ENCODE measurements at regions not wholly inside any gene's neighbourhood (a gene's known extent, or its start where the extent isn't known, plus 50 kb on each side); places are given as distances from the start of the nearest gene placed in this dataset.
A peak's percentile ranks its signal among the peaks of the same experiment; 100 is the strongest.

DNA sequence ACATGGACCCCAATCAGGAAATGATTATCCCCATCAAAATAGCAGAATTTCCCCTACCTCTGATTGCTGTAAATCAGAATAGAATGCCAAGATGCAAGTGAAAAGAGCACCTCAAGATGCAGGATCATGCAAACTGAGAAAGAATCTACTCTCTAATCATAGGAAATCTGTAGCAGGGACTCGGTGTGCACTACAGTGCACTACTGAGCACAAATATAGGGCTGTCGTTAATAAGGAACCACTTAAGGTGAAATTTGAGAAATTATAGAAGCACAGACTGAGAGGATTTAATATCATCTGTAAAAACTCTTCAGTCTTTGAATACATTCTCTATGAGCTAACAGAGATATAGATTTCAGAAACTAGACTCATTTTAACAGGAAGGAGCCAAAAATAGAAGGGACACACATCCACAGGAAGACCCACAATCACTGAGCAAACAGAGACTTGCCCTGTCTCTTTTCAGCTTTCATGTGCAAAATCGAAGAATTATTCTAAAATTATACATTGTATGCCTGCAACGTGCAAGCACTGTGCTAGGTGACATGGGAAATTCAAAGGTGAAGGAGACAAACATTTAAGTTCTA, 278.3 kb downstream of the HIVEP2 start:
- H3K9me3 Mint-ChIP-seq, result peaks cover 8 to 27% (median 14%) of the 10 kb centered on the region in 7 donors
- no peak overlapping the region for H2AFZ ChIP-seq (ENCODE audit: insufficient read depth, low read depth, low read length, poor library complexity, severe bottlenecking)
- H3K36me3 ChIP-seq (replicated peaks in 1 of 2; ENCODE audit: control insufficient read depth in 1 of 2, insufficient read depth in 2 of 2, low read length in 2 of 2), result no peaks in the 10 kb centered on the region
- intact Hi-C loops (cut with micrococcal nuclease), result no loop called here
- H3K9ac ChIP-seq (ENCODE audit: insufficient read depth, low read length, poor library complexity, severe bottlenecking), result no peak overlapping the region
- peaks cover 4 to 11% of the 10 kb centered on the region in 2 donors for H3K9me3 ChIP-seq (replicated peaks in 1 of 2; ENCODE audit: control insufficient read depth in 1 of 2, insufficient read depth in 1 of 2, low read length in 2 of 2)
- H3K4me1 ChIP-seq (ENCODE audit: control insufficient read depth in 1 of 2, insufficient read depth in 2 of 2, low read length in 2 of 2), result no peaks in the 10 kb centered on the region
- no peaks in the 10 kb centered on the region for H3K79me2 ChIP-seq (ENCODE audit: insufficient read depth, low read length)
- 80% methylated on average over 2 of the region's 4 CpGs for WGBS (ENCODE audit: insufficient coverage)
- TF ChIP-seq, protein P1, sequence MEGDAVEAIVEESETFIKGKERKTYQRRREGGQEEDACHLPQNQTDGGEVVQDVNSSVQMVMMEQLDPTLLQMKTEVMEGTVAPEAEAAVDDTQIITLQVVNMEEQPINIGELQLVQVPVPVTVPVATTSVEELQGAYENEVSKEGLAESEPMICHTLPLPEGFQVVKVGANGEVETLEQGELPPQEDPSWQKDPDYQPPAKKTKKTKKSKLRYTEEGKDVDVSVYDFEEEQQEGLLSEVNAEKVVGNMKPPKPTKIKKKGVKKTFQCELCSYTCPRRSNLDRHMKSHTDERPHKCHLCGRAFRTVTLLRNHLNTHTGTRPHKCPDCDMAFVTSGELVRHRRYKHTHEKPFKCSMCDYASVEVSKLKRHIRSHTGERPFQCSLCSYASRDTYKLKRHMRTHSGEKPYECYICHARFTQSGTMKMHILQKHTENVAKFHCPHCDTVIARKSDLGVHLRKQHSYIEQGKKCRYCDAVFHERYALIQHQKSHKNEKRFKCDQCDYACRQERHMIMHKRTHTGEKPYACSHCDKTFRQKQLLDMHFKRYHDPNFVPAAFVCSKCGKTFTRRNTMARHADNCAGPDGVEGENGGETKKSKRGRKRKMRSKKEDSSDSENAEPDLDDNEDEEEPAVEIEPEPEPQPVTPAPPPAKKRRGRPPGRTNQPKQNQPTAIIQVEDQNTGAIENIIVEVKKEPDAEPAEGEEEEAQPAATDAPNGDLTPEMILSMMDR (IDR thresholded peaks at IDR 0.05), result no peak
- peaks cover 0 to 2% of the 10 kb centered on the region in 2 donors for H3K36me3 Mint-ChIP-seq
- H3K27ac Mint-ChIP-seq, result no peak overlapping the region
- no peaks in the 10 kb centered on the region for H4K20me1 ChIP-seq (ENCODE audit: insufficient read depth, low read length)
- H3K4me3 Mint-ChIP-seq, result no peak overlapping the region
- no peak for DNase-seq
- H3K27me3 ChIP-seq (ENCODE audit: control insufficient read depth in 2 of 2, insufficient read depth in 2 of 2, low read length in 2 of 2), result no peaks in the 10 kb centered on the region
- H3K4me1 Mint-ChIP-seq, result peaks cover 8% of the 10 kb centered on the region
- no peak overlapping the region for H3K4me2 ChIP-seq (replicated peaks; ENCODE audit: extremely low read depth, low read length, poor library complexity, severe bottlenecking)
- no peak overlapping the region for H3K27ac ChIP-seq (ENCODE audit: low read depth in 1 of 2, low read length in 2 of 2)
- H3K27me3 Mint-ChIP-seq (ENCODE audit: low read depth in 3 of 3), result peaks cover 0 to 2% (median 0%) of the 10 kb centered on the region in 3 donors
- H3K4me3 ChIP-seq (replicated peaks in 1 of 3; ENCODE audit: low read depth in 2 of 3, low read length in 3 of 3), result no peak overlapping the region

DNA sequence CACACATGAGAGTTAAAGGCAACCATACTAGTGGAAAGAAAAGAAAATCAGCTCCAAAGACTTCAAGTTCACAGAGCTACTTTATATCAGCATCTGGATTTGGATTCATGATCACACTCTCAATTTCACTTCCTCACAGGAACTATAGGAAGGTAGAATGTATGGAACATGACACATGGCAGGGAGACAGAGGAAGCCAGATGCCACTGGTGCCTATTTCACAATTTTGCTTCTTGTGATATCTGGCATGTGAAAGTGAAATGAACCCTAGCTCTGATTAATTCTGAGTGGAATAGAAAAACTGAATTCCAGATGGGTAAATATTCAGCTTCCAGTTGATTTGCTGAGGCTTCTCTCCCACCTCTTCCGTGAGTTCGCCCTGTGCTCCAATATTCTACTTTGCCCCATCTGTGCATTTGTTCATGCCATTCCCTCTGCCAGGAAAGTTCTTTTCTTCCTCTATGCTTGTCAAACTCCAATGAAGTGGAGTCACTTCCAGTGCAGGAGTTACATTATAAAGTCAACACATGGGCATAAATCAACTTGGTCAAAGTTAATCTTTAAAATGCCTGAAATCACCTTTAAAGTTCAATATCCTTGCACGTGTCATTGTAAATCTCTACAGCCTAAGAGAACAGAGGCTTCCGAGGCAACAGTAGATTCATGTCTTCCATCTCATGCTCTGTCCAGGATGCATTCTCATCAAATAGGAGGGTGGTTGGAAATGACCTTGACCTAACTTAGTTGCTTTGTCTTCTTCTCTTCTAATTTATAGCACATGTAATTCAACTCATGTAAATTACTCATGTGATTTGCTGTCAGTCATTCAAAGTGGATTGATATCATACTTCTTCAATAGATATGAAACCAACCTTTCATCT, 275.3 kb downstream of the HIVEP2 start:
- TF ChIP-seq, protein P1 (IDR thresholded peaks at IDR 0.05), result no peak
- peaks cover 0 to 1% (median 0%) of the 10 kb centered on the region in 3 donors for H3K27me3 Mint-ChIP-seq (ENCODE audit: low read depth in 3 of 3)
- peaks cover 8% of the 10 kb centered on the region for H3K4me1 Mint-ChIP-seq
- H3K36me3 Mint-ChIP-seq, result no peaks in the 10 kb centered on the region
- Histone ChIP-seq H4K20me1 (ENCODE audit: insufficient read depth, low read length) (no peaks in the 10 kb centered on the region), H3K9ac (ENCODE audit: insufficient read depth, low read length, poor library complexity, severe bottlenecking) (no peak overlapping the region), H3K27ac (ENCODE audit: low read depth in 1 of 2, low read length in 2 of 2) (no peak overlapping the region), H3K4me2 (replicated peaks; ENCODE audit: extremely low read depth, low read length, poor library complexity, severe bottlenecking) (no peak overlapping the region), H3K4me1 (ENCODE audit: control insufficient read depth in 1 of 2, insufficient read depth in 2 of 2, low read length in 2 of 2) (no peaks in the 10 kb centered on the region), H3K27me3 (ENCODE audit: control insufficient read depth in 2 of 2, insufficient read depth in 2 of 2, low read length in 2 of 2) (no peaks in the 10 kb centered on the region), H3K9me3 (replicated peaks in 1 of 2; ENCODE audit: control insufficient read depth in 1 of 2, insufficient read depth in 1 of 2, low read length in 2 of 2) (peaks cover 0 to 7% of the 10 kb centered on the region in 2 donors), H2AFZ (ENCODE audit: insufficient read depth, low read depth, low read length, poor library complexity, severe bottlenecking) (no peak overlapping the region), H3K36me3 (replicated peaks in 1 of 2; ENCODE audit: control insufficient read depth in 1 of 2, insufficient read depth in 2 of 2, low read length in 2 of 2) (no peaks in the 10 kb centered on the region), H3K79me2 (ENCODE audit: insufficient read depth, low read length) (no peaks in the 10 kb centered on the region), H3K4me3 (replicated peaks in 1 of 3; ENCODE audit: low read depth in 2 of 3, low read length in 3 of 3) (no peak overlapping the region)
- H3K4me3 Mint-ChIP-seq, result no peak overlapping the region
- peak overlapping the region in 1 of 7 donors; percentile 66 for H3K27ac Mint-ChIP-seq
- WGBS (ENCODE audit: insufficient coverage), result 100% methylated on average over 3 of the region's 4 CpGs
- peak in 1 of 3 donors; percentile 5 for DNase-seq
- H3K9me3 Mint-ChIP-seq, result peaks cover 2 to 15% (median 7%) of the 10 kb centered on the region in 7 donors
- intact Hi-C loops (cut with micrococcal nuclease), result no loop called here

All from CD14-positive monocyte (primary cell).